ENCODE measurements at regions not wholly inside any gene's neighbourhood (a gene's known extent, or its start where the extent isn't known, plus 50 kb on each side); places are given as distances from the start of the nearest gene placed in this dataset.
A peak's percentile ranks its signal among the peaks of the same experiment; 100 is the strongest.
"Not testable (repeated sequence)": the region's sequence is repeated elsewhere in the genome, so short reads cannot be mapped to it uniquely, and the experiment has no call there.

DNA sequence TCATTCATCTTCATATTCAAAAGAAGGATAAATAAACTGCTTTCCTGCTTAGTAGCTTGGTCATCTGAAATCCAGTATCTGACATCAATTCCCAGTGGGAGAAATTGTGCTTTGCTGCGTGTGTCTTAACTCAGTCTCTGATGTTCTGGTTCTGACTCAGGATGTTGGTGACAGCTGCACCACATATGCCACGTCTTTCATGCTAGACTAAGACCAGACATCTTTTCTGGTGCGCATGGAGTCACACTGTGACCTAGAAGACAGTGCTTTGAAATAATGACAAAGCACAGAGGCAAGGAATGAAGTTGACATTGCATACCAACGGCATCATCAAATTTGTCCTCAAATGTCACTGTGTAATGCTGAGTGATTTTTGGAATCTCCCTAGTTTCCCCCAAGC lies 308.8 kb upstream of the PLGLB1 start:
- 78% methylated on average over 1 of the region's 4 CpGs for WGBS
- H3K4me1 ChIP-seq; H3K27me3 ChIP-seq; H3K36me3 ChIP-seq; DNase-seq (ENCODE audit: extremely low spot score); H3K9me3 ChIP-seq; H3K27ac ChIP-seq (replicated peaks in 1 of 4); intact Hi-C loops (cut with DNase I); H3K4me3 ChIP-seq: not testable (repeated sequence)

GRCh38 chr2:87331940-87332583 lies 310.4 kb upstream of the PLGLB1 start:
- H3K27me3 ChIP-seq; H3K36me3 ChIP-seq; intact Hi-C loops (cut with DNase I); DNase-seq (ENCODE audit: extremely low spot score); H3K4me3 ChIP-seq; H3K9me3 ChIP-seq; H3K27ac ChIP-seq (replicated peaks in 1 of 4); H3K4me1 ChIP-seq: not testable (repeated sequence)
- no CpG with 5 or more reads among the region's 6 CpGs for WGBS

- DNase-seq (ENCODE audit: extremely low spot score); H3K4me3 ChIP-seq; intact Hi-C loops (cut with DNase I); H3K4me1 ChIP-seq; H3K36me3 ChIP-seq; H3K27ac ChIP-seq (replicated peaks in 1 of 4); H3K9me3 ChIP-seq; H3K27me3 ChIP-seq: not testable (repeated sequence)
- 86% methylated on average over 2 of the region's 2 CpGs for WGBS
These were observed 313.2 kb upstream of the PLGLB1 start for GRCh38 chr2:87334888-87335287.

DNA sequence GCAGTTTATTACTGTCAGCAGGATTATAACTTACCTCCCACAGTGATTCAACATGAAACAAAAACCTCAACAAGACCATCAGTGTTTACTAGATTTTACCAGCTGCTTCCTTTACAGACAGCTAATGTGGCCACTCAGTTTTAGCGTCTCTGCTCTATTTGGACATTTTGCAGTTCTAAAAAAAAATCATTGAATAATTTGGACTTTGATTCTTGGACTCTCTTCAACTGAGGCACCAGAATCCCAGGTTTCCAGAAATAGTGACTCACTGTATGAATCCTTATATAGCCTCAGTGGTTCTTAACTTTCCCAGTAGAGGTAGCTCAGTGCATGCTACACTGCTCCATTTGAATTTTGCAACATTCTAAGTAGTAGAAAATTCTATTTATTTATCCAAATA lies 317.4 kb upstream of the PLGLB1 start:
- H3K27me3 ChIP-seq; intact Hi-C loops (cut with DNase I): not testable (repeated sequence)

GRCh38 chr2:87341601-87342014 lies 320.0 kb upstream of the PLGLB1 start:
- H3K27ac ChIP-seq (replicated peaks in 1 of 4); H3K27me3 ChIP-seq; H3K36me3 ChIP-seq; intact Hi-C loops (cut with DNase I); H3K4me1 ChIP-seq; H3K4me3 ChIP-seq; H3K9me3 ChIP-seq: not testable (repeated sequence)
- WGBS = 28% methylated on average over 19 of the region's 31 CpGs
- TF ChIP-seq CTCF (IDR thresholded peaks at IDR 0.05) = peak; percentile 45 to 67 (median 64)
- peak; percentile 87 for DNase-seq (ENCODE audit: extremely low spot score)

More for the DNA sequence above, 317.4 kb upstream of the PLGLB1 start:
- WGBS = 7% methylated on average over 1 of the region's 1 CpG
- not testable (repeated sequence) for H3K36me3 ChIP-seq; H3K9me3 ChIP-seq; H3K4me1 ChIP-seq; H3K4me3 ChIP-seq; H3K27ac ChIP-seq (replicated peaks in 1 of 4); DNase-seq (ENCODE audit: extremely low spot score)

GRCh38 chr2:87342175-87342574 lies 320.5 kb upstream of the PLGLB1 start:
- H3K27me3 ChIP-seq; DNase-seq (ENCODE audit: extremely low spot score); H3K9me3 ChIP-seq; H3K4me1 ChIP-seq; intact Hi-C loops (cut with DNase I); H3K36me3 ChIP-seq; H3K4me3 ChIP-seq; H3K27ac ChIP-seq (replicated peaks in 1 of 4): not testable (repeated sequence)
- WGBS = 92% methylated on average over 10 of the region's 24 CpGs

DNA sequence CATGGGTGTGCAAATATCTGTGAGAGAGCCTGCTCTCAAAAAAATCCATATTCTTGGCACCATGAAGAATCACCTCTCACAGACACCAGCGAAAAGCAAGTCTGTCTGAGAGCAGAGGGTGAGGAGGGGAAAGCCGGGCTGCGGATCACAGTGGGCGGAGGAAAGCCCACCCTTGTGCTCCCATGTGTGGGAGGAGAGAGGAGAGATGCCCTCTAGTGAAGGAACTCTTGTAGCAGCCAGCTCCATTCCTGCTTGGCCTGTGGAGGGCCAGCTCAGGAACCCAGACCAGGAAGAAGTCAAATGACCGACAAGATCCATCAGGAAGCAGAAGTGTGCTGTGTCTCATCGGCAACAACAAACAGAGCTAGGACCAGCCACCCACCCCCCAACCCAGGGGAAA lies 321.7 kb upstream of the PLGLB1 start:
- H3K36me3 ChIP-seq; H3K27ac ChIP-seq (replicated peaks in 1 of 4); H3K9me3 ChIP-seq; H3K27me3 ChIP-seq; H3K4me3 ChIP-seq; intact Hi-C loops (cut with DNase I); H3K4me1 ChIP-seq; DNase-seq (ENCODE audit: extremely low spot score): not testable (repeated sequence)
- 44% methylated on average over 3 of the region's 6 CpGs for WGBS

DNA sequence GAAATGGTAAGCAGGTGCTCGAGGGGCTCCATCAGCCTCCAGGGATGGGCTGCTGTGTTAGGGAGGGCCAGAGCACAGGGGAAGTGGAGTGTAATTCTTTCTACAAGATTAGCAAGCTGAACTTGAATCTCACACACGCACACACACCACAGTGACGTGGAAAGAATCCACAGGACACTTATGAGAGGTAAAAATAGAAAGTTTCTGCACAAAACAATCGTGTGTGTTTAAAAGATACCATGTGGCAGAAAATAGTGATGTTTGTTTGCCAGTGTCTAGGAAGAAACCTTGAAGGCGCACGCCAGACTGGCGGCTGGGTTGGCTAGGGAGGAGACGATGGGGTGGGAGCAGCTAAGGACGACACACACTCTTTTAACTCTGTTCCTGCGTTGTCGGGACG lies 323.6 kb upstream of the PLGLB1 start:
- 75% methylated on average over 11 of the region's 12 CpGs for WGBS
- H3K9me3 ChIP-seq = not testable (repeated sequence)

GRCh38 chr2:87348556-87348955 lies 326.9 kb upstream of the PLGLB1 start:
- H3K27ac ChIP-seq (replicated peaks in 1 of 4); H3K27me3 ChIP-seq; H3K36me3 ChIP-seq; H3K9me3 ChIP-seq; DNase-seq (ENCODE audit: extremely low spot score); H3K4me1 ChIP-seq; intact Hi-C loops (cut with DNase I): not testable (repeated sequence)
- H3K4me3 ChIP-seq = peak overlapping the region in 1 of 4 donors; percentile 40
- WGBS = 95% methylated on average over 36 of the region's 56 CpGs

More for the DNA sequence above, 323.6 kb upstream of the PLGLB1 start:
- H3K4me1 ChIP-seq; intact Hi-C loops (cut with DNase I); H3K4me3 ChIP-seq; H3K27me3 ChIP-seq; H3K36me3 ChIP-seq; DNase-seq (ENCODE audit: extremely low spot score); H3K27ac ChIP-seq (replicated peaks in 1 of 4): not testable (repeated sequence)

DNA sequence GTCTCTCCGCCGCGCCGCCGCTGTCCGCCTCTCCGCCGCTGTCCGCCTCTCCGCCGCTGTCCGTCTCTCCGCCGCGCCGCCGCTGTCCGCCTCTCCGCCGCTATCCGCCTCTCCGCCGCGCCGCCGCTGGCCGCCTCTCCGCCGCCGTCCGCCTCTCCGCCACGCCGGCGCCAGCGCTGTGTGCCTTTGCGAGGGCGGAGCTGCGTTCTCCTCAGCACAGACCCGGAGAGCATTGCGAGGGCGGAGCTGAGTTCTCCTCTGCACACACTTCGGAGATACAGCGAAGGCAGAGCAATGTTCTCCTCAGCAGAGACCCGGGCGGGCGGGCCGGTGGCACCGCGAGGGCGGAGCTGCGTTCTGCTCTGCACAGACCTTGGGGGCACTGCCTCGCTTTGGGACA lies 327.4 kb upstream of the PLGLB1 start:
- H3K27ac ChIP-seq (replicated peaks in 1 of 4); DNase-seq (ENCODE audit: extremely low spot score); H3K36me3 ChIP-seq; H3K27me3 ChIP-seq; H3K4me1 ChIP-seq; H3K9me3 ChIP-seq; intact Hi-C loops (cut with DNase I): not testable (repeated sequence)
- WGBS = 95% methylated on average over 36 of the region's 53 CpGs
- peak overlapping the region in 1 of 4 donors; percentile 40 for H3K4me3 ChIP-seq

DNA sequence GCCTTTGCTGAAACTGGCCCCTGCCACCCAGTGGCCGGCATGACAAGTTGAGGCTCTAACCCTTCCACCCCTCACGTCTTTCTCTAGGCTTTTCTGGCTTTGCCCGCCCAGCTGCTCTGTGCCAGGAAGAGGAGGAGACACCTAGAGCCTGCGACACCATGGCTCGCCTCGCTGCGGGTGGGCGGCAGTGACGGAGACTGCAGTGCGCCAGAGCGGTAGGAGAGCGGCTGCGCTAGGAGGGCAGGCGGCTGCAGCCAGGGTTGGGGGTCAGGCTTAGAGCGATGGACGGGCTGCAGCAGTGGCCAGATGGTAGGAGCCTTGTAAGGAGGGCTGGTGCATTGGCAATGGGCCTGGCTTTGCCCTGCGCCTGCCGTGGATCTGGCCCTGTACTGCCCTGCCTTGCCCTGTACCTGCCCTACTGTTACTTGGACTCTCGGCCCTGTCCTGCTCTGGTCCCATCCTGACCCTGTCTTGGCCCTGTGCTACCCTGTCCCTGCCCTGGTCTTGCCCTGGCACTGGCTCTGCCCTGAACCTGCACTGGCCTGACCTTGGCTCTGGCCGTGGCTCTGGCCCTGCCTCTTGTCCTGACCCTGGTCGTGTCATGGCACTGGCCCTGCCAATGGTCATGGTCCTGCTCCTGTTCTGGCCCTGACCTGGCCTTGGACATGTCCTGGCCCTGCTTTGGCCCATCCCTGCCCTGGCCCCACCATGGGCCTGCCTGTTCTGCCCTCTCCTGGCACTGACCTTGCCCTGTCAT lies 330.7 kb upstream of the PLGLB1 start:
- WGBS = 88% methylated on average over 14 of the region's 21 CpGs
- H3K4me1 ChIP-seq; intact Hi-C loops (cut with DNase I); H3K27ac ChIP-seq (replicated peaks in 1 of 4); H3K36me3 ChIP-seq; DNase-seq (ENCODE audit: extremely low spot score); H3K27me3 ChIP-seq; H3K4me3 ChIP-seq; H3K9me3 ChIP-seq: not testable (repeated sequence)

DNA sequence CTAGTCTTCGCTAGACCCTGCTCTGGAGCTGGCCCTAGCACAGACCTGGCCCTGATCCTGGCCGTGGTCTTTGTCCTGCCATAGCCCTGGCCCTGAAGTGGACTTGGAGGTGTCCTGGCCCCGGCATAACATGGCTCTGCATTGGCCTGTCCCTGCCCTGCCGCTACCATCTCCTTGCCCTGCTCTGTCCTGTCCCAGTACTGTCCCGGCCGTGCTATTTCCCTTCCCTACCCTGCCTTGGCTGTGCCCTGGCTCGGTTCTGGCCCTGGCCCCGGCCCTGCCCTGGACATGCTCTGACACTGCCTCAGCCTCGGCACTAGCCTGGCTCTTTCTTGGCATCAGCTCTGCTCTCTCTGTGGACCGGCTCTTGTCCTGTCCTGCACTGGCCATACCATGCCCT lies 331.8 kb upstream of the PLGLB1 start:
- H3K27ac ChIP-seq (replicated peaks in 1 of 4); H3K27me3 ChIP-seq; DNase-seq (ENCODE audit: extremely low spot score); intact Hi-C loops (cut with DNase I); H3K36me3 ChIP-seq; H3K4me1 ChIP-seq; H3K9me3 ChIP-seq; H3K4me3 ChIP-seq: not testable (repeated sequence)
- 83% methylated on average over 7 of the region's 10 CpGs for WGBS

Data from esophagus muscularis mucosa (tissue), 4 donors.